HG03025 (cell line): ENCODE measurements at regions not wholly inside any gene's neighbourhood (a gene's known extent, or its start where the extent isn't known, plus 50 kb on each side); places are given as distances from the start of the nearest gene placed in this dataset.
"Not testable (repeated sequence)": the region's sequence is repeated elsewhere in the genome, so short reads cannot be mapped to it uniquely, and the experiment has no call there.

Experiments
- ATAC-seq: cut with Tn5 transposase; IDR thresholded peaks from one replicate; pipeline ENCODE4 v1.9.1; 2021; ENCODE audit warnings: mild to moderate bottlenecking, moderate library complexity; ENCODE audit not compliant: unreplicated experiment, low FRiP score

DNA sequence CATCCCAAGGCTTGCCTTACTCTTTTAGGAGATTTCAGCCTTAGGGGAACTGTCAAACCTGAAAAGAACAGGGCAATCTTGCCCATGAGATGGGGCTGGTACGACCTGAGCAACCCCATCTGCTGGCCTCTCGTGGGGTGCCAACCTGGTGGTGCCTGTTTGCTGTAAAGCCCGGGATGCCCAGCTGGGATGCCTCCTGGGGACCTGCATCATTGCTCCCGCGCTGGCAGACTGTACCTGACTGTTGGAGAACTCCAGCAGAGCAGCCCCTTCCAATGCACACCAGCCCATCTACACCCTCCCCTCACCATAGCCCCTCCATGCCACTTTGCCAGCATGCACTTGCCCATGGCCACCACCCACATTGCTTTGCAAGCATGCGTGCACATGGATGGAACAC lies 335.7 kb downstream of the RPS29 start:
- ATAC-seq, result no peak

- no peak for ATAC-seq
Measured at GRCh38 chr14:49250109-49250508, 336.1 kb downstream of the RPS29 start.

GRCh38 chr14:49249022-49249421 lies 337.2 kb downstream of the RPS29 start:
- ATAC-seq, result no peak

- not testable (repeated sequence) for ATAC-seq
Measured at GRCh38 chr14:49243777-49244176, 342.4 kb downstream of the RPS29 start.

GRCh38 chr14:49240383-49240782 lies 345.8 kb downstream of the RPS29 start:
- ATAC-seq, result no peak

DNA sequence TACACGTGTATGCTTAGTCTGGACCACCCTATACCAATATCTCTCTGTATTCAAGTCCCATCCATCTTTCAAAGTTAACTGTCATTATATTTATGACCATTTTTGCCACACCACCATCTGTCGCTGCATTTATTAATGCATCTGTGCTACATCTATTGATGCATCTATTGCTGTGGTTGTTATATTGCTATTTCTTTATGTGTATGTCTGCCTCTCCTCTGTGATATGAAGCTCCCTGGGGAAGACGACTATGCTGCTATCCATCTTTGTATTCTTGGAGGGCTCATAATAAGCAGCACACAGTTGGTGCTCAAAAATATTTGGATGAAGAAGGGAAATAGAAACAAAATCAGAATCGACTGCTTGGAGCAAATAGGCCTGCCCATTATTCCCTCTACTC lies 357.6 kb downstream of the RPS29 start:
- no peak for ATAC-seq

DNA sequence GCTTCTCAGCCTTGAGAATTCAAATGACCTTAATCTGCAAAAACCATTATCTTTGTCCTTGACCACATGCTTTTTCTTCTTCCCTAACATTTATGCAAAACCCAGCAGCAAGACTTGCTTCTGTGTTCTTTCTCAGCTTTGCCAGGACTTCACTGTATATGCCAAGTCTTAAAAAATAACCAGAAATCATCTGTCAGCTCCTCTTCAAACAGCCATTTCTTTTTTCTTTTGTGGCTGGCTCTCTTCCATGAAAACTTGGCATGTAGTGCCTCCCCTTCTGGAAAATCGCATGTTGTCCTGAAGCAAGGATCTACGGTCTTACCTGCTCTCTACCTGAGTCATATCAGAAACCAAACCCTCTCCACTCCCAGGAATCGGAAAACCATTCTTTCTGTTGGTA lies 364.9 kb downstream of the RPS29 start:
- ATAC-seq, result no peak

DNA sequence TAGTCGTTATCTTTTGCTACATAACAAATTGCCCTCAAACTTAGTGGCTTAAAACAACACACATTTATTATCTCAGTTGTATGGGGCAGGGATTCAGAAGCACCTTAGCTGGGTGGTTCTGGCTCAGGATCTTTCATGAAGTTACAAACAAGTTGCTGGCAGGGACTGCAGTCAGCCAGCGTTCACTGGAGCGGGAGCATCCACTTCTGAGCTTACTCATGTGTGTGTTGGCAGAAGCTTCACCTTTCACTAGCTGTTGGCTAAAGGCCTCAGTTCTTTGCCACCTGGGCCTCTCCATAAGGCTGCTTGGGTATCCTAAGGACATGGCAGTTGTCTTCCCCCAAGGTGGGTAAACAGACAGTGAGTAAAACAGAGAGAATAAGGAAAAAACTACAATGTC lies 365.7 kb downstream of the RPS29 start:
- ATAC-seq, result no peak

- no peak for ATAC-seq
Measured at GRCh38 chr14:49218436-49219092, 367.6 kb downstream of the RPS29 start.

GRCh38 chr14:49212721-49213120 lies 373.5 kb downstream of the RPS29 start:
- ATAC-seq, result no peak

DNA sequence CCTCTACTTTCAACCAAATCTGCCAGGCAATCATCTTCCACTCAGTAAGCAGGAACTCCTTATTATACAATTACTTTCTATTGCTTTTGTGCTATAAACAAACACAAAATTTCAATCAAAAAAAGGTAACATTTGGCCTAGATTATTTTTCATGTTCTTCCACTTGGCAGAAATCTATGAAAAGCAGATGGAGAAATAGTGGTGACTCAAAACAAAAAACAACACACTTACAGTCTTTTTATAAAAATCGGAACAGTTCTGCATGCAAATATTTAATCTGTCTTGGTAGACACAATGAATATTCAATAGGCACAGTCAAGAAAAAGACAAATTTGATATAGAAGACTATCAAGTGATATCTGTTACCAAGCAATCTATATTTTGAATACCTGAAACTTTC lies 376.8 kb downstream of the RPS29 start:
- ATAC-seq, result no peak

DNA sequence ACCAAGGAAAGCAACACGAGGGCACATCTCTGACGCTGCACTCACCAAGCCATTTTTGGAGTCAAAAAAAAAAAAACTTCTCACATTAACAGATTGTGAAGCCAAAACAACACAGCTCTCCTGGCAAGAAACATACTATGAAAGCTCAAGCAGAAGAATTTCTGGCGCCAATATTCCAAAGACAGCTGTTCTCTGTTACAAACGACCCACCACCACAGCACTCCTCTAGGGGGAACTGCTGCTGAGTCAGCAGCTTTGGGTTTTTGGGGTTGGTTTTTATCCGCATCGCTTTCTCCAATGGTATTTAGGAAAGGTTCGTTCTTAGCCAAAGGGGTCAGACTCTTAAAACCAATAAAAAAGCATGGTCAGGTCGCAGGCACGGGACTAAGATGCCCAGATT lies 379.4 kb downstream of the RPS29 start:
- no peak for ATAC-seq

- no peak for ATAC-seq
Measured at GRCh38 chr14:49203676-49204075, 382.5 kb downstream of the RPS29 start.

DNA sequence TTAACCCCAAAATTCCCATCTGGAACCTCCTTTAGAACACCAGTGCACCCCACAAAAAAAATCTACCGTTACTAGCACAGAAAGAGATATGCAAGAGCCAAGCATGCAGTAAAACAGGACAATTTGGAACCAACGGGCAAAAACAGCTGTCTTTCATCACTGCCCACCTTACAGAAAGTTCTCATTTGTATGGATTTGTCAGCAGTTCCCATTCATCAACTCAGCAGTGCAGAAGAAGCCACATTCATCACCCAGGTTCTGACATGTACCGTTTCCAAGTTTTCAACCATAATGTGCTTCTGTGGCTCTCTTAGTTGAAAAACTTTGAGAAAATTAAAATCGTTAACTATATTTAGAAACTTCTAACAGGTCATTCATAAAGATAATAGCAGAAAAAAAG lies 387.0 kb downstream of the RPS29 start:
- ATAC-seq, result no peak

DNA sequence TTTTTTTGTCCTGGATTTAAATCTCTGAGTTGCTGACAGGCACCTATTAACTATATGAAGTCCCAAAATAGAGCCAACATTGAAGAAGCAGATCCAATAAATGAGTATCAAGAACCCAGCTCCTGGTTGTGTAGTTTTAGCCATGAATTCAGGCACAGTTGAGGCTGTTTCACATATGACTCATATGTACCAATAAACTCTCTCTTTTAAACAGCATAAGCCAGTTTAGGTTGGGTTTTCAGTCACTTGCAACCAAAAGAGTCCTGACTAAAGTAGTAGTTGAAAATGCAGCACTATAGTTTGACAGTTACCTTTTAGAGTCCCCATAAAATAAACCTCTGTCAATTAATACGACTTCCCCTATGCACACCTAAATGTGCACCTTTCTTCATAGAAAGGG lies 389.9 kb downstream of the RPS29 start:
- no peak for ATAC-seq

DNA sequence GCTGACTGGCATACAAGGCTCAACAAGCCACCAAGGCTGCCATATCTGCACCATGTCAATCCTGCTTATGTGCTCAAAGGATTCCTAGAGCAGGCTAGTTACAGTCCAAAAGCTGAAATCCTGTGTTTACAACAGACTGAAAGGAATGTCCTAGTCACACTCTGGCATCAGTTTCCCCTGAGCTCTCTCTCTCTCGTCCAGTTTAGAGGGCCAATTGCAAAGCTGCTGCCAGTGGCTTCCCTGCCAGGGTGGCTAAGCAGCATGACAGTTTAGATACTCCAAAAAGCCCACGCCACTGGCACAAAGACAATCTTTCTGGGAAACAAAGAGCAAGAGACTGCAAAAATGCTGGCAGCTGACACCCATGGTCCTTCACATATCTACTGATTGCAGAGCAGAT lies 392.1 kb downstream of the RPS29 start:
- no peak for ATAC-seq

DNA sequence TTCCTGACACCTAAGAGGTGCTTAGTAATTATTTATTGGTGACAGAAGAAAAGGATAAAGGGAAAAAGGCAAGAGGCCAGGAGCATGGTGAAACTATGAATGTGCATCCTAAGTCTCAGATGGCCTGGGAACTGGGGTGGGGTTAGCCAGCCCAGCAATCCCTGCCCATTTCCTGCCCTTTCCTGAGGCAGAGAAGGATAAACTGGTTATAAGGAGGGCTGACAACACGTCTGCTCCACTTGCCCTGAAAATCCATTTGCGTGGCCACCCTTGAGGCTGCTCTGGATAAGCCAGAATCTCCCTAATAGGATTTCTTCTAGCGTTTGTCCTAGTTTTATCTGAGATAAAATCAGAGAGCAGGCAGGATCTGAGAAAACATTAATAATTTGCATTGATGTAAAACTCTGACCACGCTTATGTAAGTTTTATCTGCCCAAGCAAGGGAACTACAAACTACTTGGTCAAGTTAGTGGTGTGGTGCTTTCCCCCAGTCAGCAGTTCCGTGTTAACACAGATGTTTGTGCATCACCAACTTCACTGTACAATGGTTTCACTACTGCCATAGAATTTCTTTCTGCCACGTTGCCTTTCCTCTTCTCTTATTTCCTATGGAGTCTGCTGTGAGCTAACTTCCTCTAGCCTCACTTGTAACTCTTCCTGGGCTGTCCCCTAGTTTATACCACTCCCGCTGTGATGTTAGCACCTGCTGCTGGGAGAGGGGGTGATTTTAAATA lies 392.7 kb downstream of the RPS29 start:
- ATAC-seq, result peak; percentile 89

GRCh38 chr14:49191380-49191779 lies 394.8 kb downstream of the RPS29 start:
- ATAC-seq, result no peak

DNA sequence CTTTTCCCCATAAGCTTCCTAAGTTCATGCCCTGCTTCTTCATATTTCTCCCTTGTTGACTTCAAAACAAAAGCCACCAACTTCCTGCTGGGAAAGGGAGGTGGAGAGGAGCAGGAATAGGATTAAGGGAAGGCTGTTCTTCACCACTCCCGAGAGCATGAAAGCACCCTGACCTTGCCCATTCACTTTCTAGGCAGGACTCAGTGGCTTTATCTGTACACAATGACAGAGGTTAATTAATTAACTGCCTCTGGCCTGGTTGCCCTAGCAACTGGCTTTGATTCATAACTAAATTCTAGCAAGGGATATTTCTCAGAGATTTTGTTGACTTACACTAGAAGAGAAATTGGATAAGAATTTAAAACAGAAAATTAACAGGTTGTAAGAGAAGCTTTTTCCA lies 396.8 kb downstream of the RPS29 start:
- ATAC-seq, result no peak

GRCh38 chr14:49187799-49188198 lies 398.4 kb downstream of the RPS29 start:
- no peak for ATAC-seq

- peak; percentile 97 for ATAC-seq
Measured at GRCh38 chr14:49173765-49174373, 412.3 kb downstream of the RPS29 start.

DNA sequence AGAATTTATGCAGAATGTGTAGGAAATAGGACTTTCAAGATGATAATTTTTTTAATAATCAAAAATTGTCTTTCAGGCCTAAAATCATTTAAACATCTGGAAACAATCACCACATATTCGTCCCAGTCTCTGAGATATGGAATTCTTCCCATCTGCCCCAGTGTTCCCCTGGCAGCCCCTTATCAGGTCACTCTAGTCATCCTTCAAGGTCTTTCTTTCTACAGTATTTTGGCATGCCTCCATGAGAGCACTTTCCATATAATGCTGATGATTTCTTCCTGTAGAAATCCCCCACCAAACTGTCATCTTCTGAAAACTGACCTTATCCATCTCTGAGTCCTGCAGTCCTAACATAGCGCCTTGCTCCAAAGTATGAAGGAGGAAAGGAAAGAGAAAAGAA lies 422.1 kb downstream of the RPS29 start:
- no peak for ATAC-seq
